OCI-LY3 (cell line): ENCODE measurements at regions not wholly inside any gene's neighbourhood (a gene's known extent, or its start where the extent isn't known, plus 50 kb on each side); places are given as distances from the start of the nearest gene placed in this dataset.

Source experiments
- H2AFZ ChIP-seq: fragments of 200-600, 300-600 bp; shearing (Covaris generic); 2 replicates; pipeline ENCODE4 v1.6.0; 2014; ENCODE audit warnings: antibody characterized with exemption, low read depth, low read length
- H3K27ac ChIP-seq: fragments of 200-600, 300-600 bp; sonication (generic); 2 replicates; pipeline ENCODE4 v1.5.1; 2014; ENCODE audit warnings: mild to moderate bottlenecking, low read length, moderate library complexity, mixed read lengths
- H3K27me3 ChIP-seq: fragments of 200-600, 300-600 bp; sonication (generic); 2 replicates; pipeline ENCODE4 v1.6.1; 2014; ENCODE audit warnings: low read depth, low read length, mixed read lengths
- H3K36me3 ChIP-seq: fragments of 200-600, 300-600 bp; sonication (generic); replicated peaks from 2 replicates; pipeline ENCODE3; 2014; ENCODE audit warnings: low read depth, low read length, mixed read lengths
- H3K4me1 ChIP-seq: fragments of 300-600, 200-600 bp; sonication (generic); 2 replicates; pipeline ENCODE4 v1.6.1; 2014; ENCODE audit warnings: low read length, mixed read lengths
- H3K4me2 ChIP-seq: fragments of 200-600, 300-600 bp; sonication (generic); 2 replicates; pipeline ENCODE4 v1.6.1; 2014; ENCODE audit warnings: low read length, mixed read lengths
- H3K4me3 ChIP-seq: fragments of 300-600, 200-600 bp; sonication (generic); 2 replicates; pipeline ENCODE4 v1.5.1; 2014; ENCODE audit warnings: antibody characterized with exemption, mild to moderate bottlenecking, low read length, moderate library complexity
- H3K79me2 ChIP-seq: fragments of 300-600, 200-600 bp; shearing (Covaris generic); 2 replicates; pipeline ENCODE4 v1.6.1; 2014; ENCODE audit warnings: mild to moderate bottlenecking, low read length, mixed read lengths
- H3K9ac ChIP-seq: fragments of 300-600, 200-600 bp; shearing (Covaris generic); 2 replicates; pipeline ENCODE4 v1.6.0; 2014; ENCODE audit warnings: mild to moderate bottlenecking, low read length, moderate library complexity
- H3K9me3 ChIP-seq: fragments of 200-600, 300-600 bp; shearing (Covaris generic); 2 replicates; pipeline ENCODE4 v1.6.1; 2014; ENCODE audit warnings: low read length, mixed read lengths; ENCODE audit not compliant: insufficient read depth
- H4K20me1 ChIP-seq: fragments of 200-600, 300-600 bp; sonication (generic); 2 replicates; pipeline ENCODE4 v1.6.1; 2016; ENCODE audit warnings: low read length, mixed read lengths; ENCODE audit not compliant: insufficient read depth
- CTCF ChIP-seq: fragments of 200-600, 300-600 bp; sonication (generic); IDR thresholded peaks from 2 replicates; pipeline ENCODE4 v1.5.1; 2014; ENCODE audit warnings: antibody characterized with exemption, low read length, low read depth
- EZH2phosphoT487 ChIP-seq: fragments of 200-600 bp; shearing (Covaris generic); IDR thresholded peaks from 2 replicates; pipeline ENCODE4 v1.6.1; 2018; ENCODE audit warnings: antibody characterized with exemption, mixed run types, low read depth

GRCh38 chr5:99037668-99038067 is 108.9 kb upstream of the CHD1 start:
- Histone ChIP-seq H3K36me3 (no peaks in the 10 kb centered on the region), H3K4me2 (no peak overlapping the region), H3K9ac (no peak overlapping the region), H4K20me1 (no peaks in the 10 kb centered on the region), H3K9me3 (no peaks in the 10 kb centered on the region), H3K27me3 (no peaks in the 10 kb centered on the region), H3K4me3 (no peak overlapping the region), H3K79me2 (no peaks in the 10 kb centered on the region), H2AFZ (no peak overlapping the region), H3K4me1 (peaks cover 17% of the 10 kb centered on the region), H3K27ac (no peak overlapping the region)
- no peak for TF ChIP-seq CTCF
- no peak for TF ChIP-seq EZH2phosphoT487

- TF ChIP-seq CTCF (no peak), EZH2phosphoT487 (no peak)
- Histone ChIP-seq H3K27ac (no peak overlapping the region), H3K79me2 (no peaks in the 10 kb centered on the region), H4K20me1 (no peaks in the 10 kb centered on the region), H3K9ac (no peak overlapping the region), H3K4me2 (no peak overlapping the region), H3K9me3 (no peaks in the 10 kb centered on the region), H3K27me3 (no peaks in the 10 kb centered on the region), H2AFZ (no peak overlapping the region), H3K4me3 (no peak overlapping the region), H3K4me1 (peaks cover 32% of the 10 kb centered on the region), H3K36me3 (no peaks in the 10 kb centered on the region)
Observed at GRCh38 chr5:99035942-99036341, 107.1 kb upstream of the CHD1 start.

GRCh38 chr5:99034336-99034735 is 105.5 kb upstream of the CHD1 start:
- Histone ChIP-seq H3K27ac (no peak overlapping the region), H3K9ac (no peak overlapping the region), H3K4me1 (peaks cover 48% of the 10 kb centered on the region), H3K9me3 (no peaks in the 10 kb centered on the region), H3K4me2 (0 out of 2 replicates have a peak overlapping the region, but pooled peaks have one; percentile 90), H3K36me3 (no peaks in the 10 kb centered on the region), H3K27me3 (no peaks in the 10 kb centered on the region), H3K79me2 (no peaks in the 10 kb centered on the region), H4K20me1 (no peaks in the 10 kb centered on the region), H2AFZ (0 out of 2 replicates have a peak overlapping the region, but pooled peaks have one; percentile 23), H3K4me3 (no peak overlapping the region)
- TF ChIP-seq EZH2phosphoT487, result no peak
- no peak for TF ChIP-seq CTCF

- Histone ChIP-seq H3K9ac (peak overlapping the region; percentile 61), H3K9me3 (no peaks in the 10 kb centered on the region), H3K36me3 (no peaks in the 10 kb centered on the region), H3K79me2 (no peaks in the 10 kb centered on the region), H2AFZ (peak overlapping the region; percentile 92), H3K4me2 (peak overlapping the region; percentile 90), H3K4me1 (peaks cover 59% of the 10 kb centered on the region), H3K27me3 (no peaks in the 10 kb centered on the region), H3K4me3 (peak overlapping the region; percentile 78), H4K20me1 (no peaks in the 10 kb centered on the region), H3K27ac (peak overlapping the region; percentile 34)
- TF ChIP-seq EZH2phosphoT487, result no peak
- TF ChIP-seq CTCF, result no peak
Observed at GRCh38 chr5:99033014-99033900, 104.5 kb upstream of the CHD1 start.
